Smooth muscle cell (in vitro differentiated cells): ENCODE measurements at regions not wholly inside any gene's neighbourhood (a gene's known extent, or its start where the extent isn't known, plus 50 kb on each side); places are given as distances from the start of the nearest gene placed in this dataset.
"Not testable (repeated sequence)": the region's sequence is repeated elsewhere in the genome, so short reads cannot be mapped to it uniquely, and the experiment has no call there.

Source experiments
- DNase-seq: peaks from one replicate; lab custom pipeline; 2025; ENCODE audit not compliant: unreplicated experiment; lab: John Stamatoyannopoulos, UW
- H2AFZ ChIP-seq: fragments of 200-600 bp; sonication (generic); 2 replicates; pipeline ENCODE4 v1.6.0; 2016; ENCODE audit warnings: antibody characterized with exemption, low read depth, mild to moderate bottlenecking
- H3F3A ChIP-seq: fragments of 200-600 bp; sonication (generic); 2 replicates; pipeline ENCODE4 v1.6.0; 2017; ENCODE audit warnings: antibody characterized with exemption, low read depth
- H3K27ac ChIP-seq: fragments of 200-600 bp; sonication (generic); 2 replicates; pipeline ENCODE4 v1.5.1; 2016; ENCODE audit warnings: low read depth, mild to moderate bottlenecking
- H3K27me3 ChIP-seq: fragments of 200-600 bp; sonication (generic); 2 replicates; pipeline ENCODE4 v1.6.1; 2016; ENCODE audit warnings: low read depth, mild to moderate bottlenecking
- H3K36me3 ChIP-seq: fragments of 200-600 bp; sonication (generic); 2 replicates; pipeline ENCODE4 v1.5.1; 2016; ENCODE audit warnings: low read depth
- H3K4me1 ChIP-seq: fragments of 200-600 bp; sonication (generic); 2 replicates; pipeline ENCODE4 v1.5.1; 2016; ENCODE audit warnings: low read depth
- H3K4me2 ChIP-seq: fragments of 200-600 bp; sonication (generic); 2 replicates; pipeline ENCODE4 v1.6.0; 2016; ENCODE audit warnings: mild to moderate bottlenecking
- H3K4me3 ChIP-seq: fragments of 200-600 bp; sonication (generic); 2 replicates; pipeline ENCODE4 v1.5.1; 2016; ENCODE audit warnings: mild to moderate bottlenecking
- H3K79me2 ChIP-seq: fragments of 200-600 bp; sonication (generic); 2 replicates; pipeline ENCODE4 v1.6.0; 2016; ENCODE audit warnings: low read depth, mild to moderate bottlenecking
- H3K9ac ChIP-seq: fragments of 200-600 bp; sonication (generic); 2 replicates; pipeline ENCODE4 v1.6.0; 2016; ENCODE audit warnings: low read depth
- H3K9me3 ChIP-seq: fragments of 200-600 bp; sonication (generic); replicated peaks from 2 replicates; pipeline ENCODE4 v1.5.1; 2016; ENCODE audit warnings: low read depth
- H4K20me1 ChIP-seq: fragments of 200-600 bp; sonication (generic); 2 replicates; pipeline ENCODE4 v1.6.0; 2016; ENCODE audit warnings: low read depth
- CTCF ChIP-seq: fragments of 200-600 bp; sonication (generic); IDR thresholded peaks from 2 replicates; pipeline ENCODE4 v1.5.1; 2017; ENCODE audit warnings: borderline replicate concordance, mild to moderate bottlenecking, antibody characterized with exemption; ENCODE audit not compliant: insufficient read depth, poor library complexity, severe bottlenecking
- WGBS: methylation state at CpG from one replicate; pipeline ENCODE4 v1.1.7; 2016; ENCODE audit warnings: low lambda C conversion rate; 5-methylcytosine and 5-hydroxymethylcytosine counted together

- Histone ChIP-seq H3K9ac (no peak overlapping the region), H3K9me3 (no peaks in the 10 kb centered on the region), H3F3A (no peaks in the 10 kb centered on the region), H3K4me2 (no peak overlapping the region), H2AFZ (no peak overlapping the region), H3K27ac (no peak overlapping the region), H3K27me3 (no peaks in the 10 kb centered on the region), H3K4me3 (no peak overlapping the region), H3K79me2 (no peaks in the 10 kb centered on the region), H3K36me3 (peaks cover 4% of the 10 kb centered on the region), H3K4me1 (no peaks in the 10 kb centered on the region), H4K20me1 (no peaks in the 10 kb centered on the region)
- WGBS: 93% methylated on average over 4 of the region's 4 CpGs
- no peak for DNase-seq
- TF ChIP-seq CTCF: no peak
Observed at GRCh38 chr6:144485531-144485930, 200.4 kb downstream of the UTRN start.

- Histone ChIP-seq H3F3A (no peaks in the 10 kb centered on the region), H3K27me3 (no peaks in the 10 kb centered on the region), H3K9ac (no peak overlapping the region), H3K4me2 (no peak overlapping the region), H4K20me1 (no peaks in the 10 kb centered on the region), H3K79me2 (no peaks in the 10 kb centered on the region), H3K36me3 (peaks cover 4% of the 10 kb centered on the region), H3K4me3 (no peak overlapping the region), H3K27ac (no peak overlapping the region), H3K4me1 (no peaks in the 10 kb centered on the region), H3K9me3 (no peaks in the 10 kb centered on the region), H2AFZ (no peak overlapping the region)
- no peak for TF ChIP-seq CTCF
- WGBS: 75% methylated on average over 3 of the region's 3 CpGs
- no peak for DNase-seq
Observed at GRCh38 chr6:144488590-144488989, 203.5 kb downstream of the UTRN start.

GRCh38 chr6:144493035-144493910 is 208.1 kb downstream of the UTRN start:
- DNase-seq: no peak
- Histone ChIP-seq H3K4me2 (no peak overlapping the region), H3K9me3 (no peaks in the 10 kb centered on the region), H4K20me1 (no peaks in the 10 kb centered on the region), H3K79me2 (no peaks in the 10 kb centered on the region), H3K4me3 (no peak overlapping the region), H3K9ac (no peak overlapping the region), H2AFZ (no peak overlapping the region), H3K27ac (no peak overlapping the region), H3K27me3 (no peaks in the 10 kb centered on the region), H3F3A (no peaks in the 10 kb centered on the region), H3K36me3 (peaks cover 7% of the 10 kb centered on the region), H3K4me1 (no peaks in the 10 kb centered on the region)
- 95% methylated on average over 6 of the region's 6 CpGs for WGBS
- no peak for TF ChIP-seq CTCF

GRCh38 chr6:144495076-144495475 is 209.9 kb downstream of the UTRN start:
- not testable (repeated sequence) for H3K9ac ChIP-seq, H3K36me3 ChIP-seq, H3K79me2 ChIP-seq, H3K27ac ChIP-seq, H4K20me1 ChIP-seq, H3K27me3 ChIP-seq, H2AFZ ChIP-seq, H3K4me1 ChIP-seq, H3K4me2 ChIP-seq, DNase-seq, H3K9me3 ChIP-seq, H3K4me3 ChIP-seq, H3F3A ChIP-seq
- 95% methylated on average over 15 of the region's 22 CpGs for WGBS
